GM12878 (cell line): ENCODE measurements at regions not wholly inside any gene's neighbourhood (a gene's known extent, or its start where the extent isn't known, plus 50 kb on each side); places are given as distances from the start of the nearest gene placed in this dataset.

Source experiments
- ATAC-seq: fragments of 200-7000 bp; cut with Tn5 transposase; 3 replicates; pipeline ENCODE4 v1.9.1; 2020; ENCODE audit warnings: mild to moderate bottlenecking, moderate library complexity
- BruUV-seq: library from RNA; stranded (reverse); fragments of 400-500 nt; replicated peaks from 2 replicates; lab custom pipeline; 2021; lab: Mats Ljungman, UMichigan
- CTCF ChIA-PET: fragments of 300-600 bp; sonication (Branson Sonifier 250); formaldehyde crosslinking; extraction: SDS; loops from one replicate; lab custom pipeline; 2021; ENCODE audit warnings: inconsistent platforms; lab: Yijun Ruan, JAX
- POLR2A ChIA-PET: fragments of 350-600 bp; formaldehyde crosslinking; extraction: SDS; loops from one replicate; lab custom pipeline; 2021; ENCODE audit warnings: inconsistent platforms; lab: Charles Lee
- RAD21 ChIA-PET: fragments of 300-600 bp; sonication (Branson Sonifier 250); formaldehyde crosslinking; loops from one replicate; lab custom pipeline; 2023; ENCODE audit warnings: antibody characterized with exemption; ENCODE audit not compliant: unreplicated experiment; lab: Charles Lee
- SMC1A ChIA-PET: fragments of 300-600 bp; sonication (Branson Sonifier 250); formaldehyde crosslinking; loops from one replicate; lab custom pipeline; 2023; ENCODE audit not compliant: unreplicated experiment, uncharacterized antibody; lab: Charles Lee
- DNase-seq: peaks from one replicate; pipeline ENCODE4 v3.0.0-alpha.2; 2011; ENCODE audit warnings: low read depth, low spot score
- FAIRE-seq: peaks from 3 replicates; lab custom pipeline; 2011; peaks lifted over from hg19 to GRCh38; lab: Jason Lieb, UNC
- H2AFZ ChIP-seq: 2 replicates; pipeline ENCODE4 v1.6.0; 2011; ENCODE audit warnings: low read depth, low read length, control low read depth; ENCODE audit not compliant: control insufficient read depth
- H3K27ac ChIP-seq: 2 replicates; pipeline ENCODE4 v1.5.1; 2011; ENCODE audit warnings: control low read depth; ENCODE audit not compliant: control insufficient read depth, insufficient read depth
- H3K27me3 ChIP-seq, 2 experiments: replicated peaks in 1 of 2; 2 replicates each; pipeline versions ENCODE4 v1.6.0 to v1.6.1; 2011; ENCODE audit warnings: low read length in 1 of 2; ENCODE audit not compliant: control insufficient read depth in 2 of 2, insufficient read depth in 2 of 2
- H3K36me3 ChIP-seq, 2 experiments: 2 replicates each; pipeline ENCODE4 v1.5.1; 2011; ENCODE audit warnings: low read length in 1 of 2; ENCODE audit not compliant: control insufficient read depth in 2 of 2, insufficient read depth in 2 of 2
- H3K4me1 ChIP-seq: 2 replicates; pipeline ENCODE4 v1.6.1; 2011; ENCODE audit warnings: mild to moderate bottlenecking, low read length, moderate library complexity, mixed read lengths; ENCODE audit not compliant: control insufficient read depth, insufficient read depth
- H3K4me2 ChIP-seq: 2 replicates; pipeline ENCODE4 v1.6.0; 2011; ENCODE audit warnings: control low read depth; ENCODE audit not compliant: control insufficient read depth, insufficient read depth
- H3K4me3 ChIP-seq: fragments of 200-600 bp; sonication (generic); 2 replicates; pipeline ENCODE4 v1.5.1; 2016
- H3K79me2 ChIP-seq: 2 replicates; pipeline ENCODE4 v1.6.0; 2011; ENCODE audit warnings: low read length; ENCODE audit not compliant: control insufficient read depth, insufficient read depth
- H3K9ac ChIP-seq: 2 replicates; pipeline ENCODE4 v1.8.0; 2011; ENCODE audit warnings: low read length, control low read depth, mixed read lengths; ENCODE audit not compliant: control insufficient read depth, insufficient read depth
- H3K9me3 ChIP-seq: replicated peaks from 3 replicates; pipeline ENCODE4 v1.5.1; 2011; ENCODE audit warnings: mild to moderate bottlenecking, low read length; ENCODE audit not compliant: control insufficient read depth, insufficient read depth
- H4K20me1 ChIP-seq: 2 replicates; pipeline ENCODE4 v1.6.0; 2011; ENCODE audit not compliant: control insufficient read depth, insufficient read depth
- BHLHE40 ChIP-seq, 2 experiments: fragments of 450-650 bp in 1 of 2; IDR thresholded peaks; 2 replicates each; pipeline ENCODE4 v1.6.1; 2011 to 2017; ENCODE audit warnings: low read depth in 2 of 2, borderline replicate concordance in 1 of 2, improper control_type of control experiment in 1 of 2, low read length in 1 of 2, mild to moderate bottlenecking in 1 of 2
- CREB1 ChIP-seq: IDR thresholded peaks from 2 replicates; pipeline ENCODE4 v1.6.1; 2012; ENCODE audit warnings: low read depth, mild to moderate bottlenecking, inconsistent platforms
- HCFC1 ChIP-seq: fragments of 150-350 bp; IDR thresholded peaks from 2 replicates; pipeline ENCODE4 v1.6.1; 2014; ENCODE audit warnings: low read length
- IRF4 ChIP-seq: IDR thresholded peaks from 2 replicates; pipeline ENCODE4 v1.6.1; 2011; ENCODE audit warnings: low read depth, low read length
- KDM1A ChIP-seq: fragments of 200-600 bp; sonication (generic); IDR thresholded peaks from 2 replicates; pipeline ENCODE4 v1.6.1; 2016; ENCODE audit warnings: borderline replicate concordance
- NBN ChIP-seq: fragments of 450-650 bp; IDR thresholded peaks from 2 replicates; pipeline ENCODE4 v1.6.1; 2016
- NFYB ChIP-seq: IDR thresholded peaks from 2 replicates; pipeline ENCODE4 v1.6.1; 2011; ENCODE audit warnings: low read depth, mild to moderate bottlenecking, low read length, improper control_type of control experiment, moderate library complexity; ENCODE audit not compliant: insufficient read depth
- NKRF ChIP-seq: fragments of 450-650 bp; conservative IDR thresholded peaks from 2 replicates; pipeline ENCODE4 v1.6.1; 2017; ENCODE audit warnings: mild to moderate bottlenecking, moderate library complexity
- POLR2A ChIP-seq: IDR thresholded peaks from 2 replicates; pipeline ENCODE4 v1.6.1; 2011; ENCODE audit warnings: low read depth, mild to moderate bottlenecking, low read length
- RUNX3 ChIP-seq: IDR thresholded peaks from 2 replicates; pipeline ENCODE4 v1.6.1; 2012; ENCODE audit warnings: low read length, inconsistent platforms
- SMAD5 ChIP-seq: IDR thresholded peaks from 2 replicates; pipeline ENCODE4 v1.6.1; 2016; ENCODE audit warnings: antibody characterized with exemption, low read depth
- SRF ChIP-seq, 2 experiments: IDR thresholded peaks; 2 replicates each; pipeline ENCODE4 v1.6.1; 2011; ENCODE audit warnings: low read depth in 2 of 2, low read length in 2 of 2, mild to moderate bottlenecking in 1 of 2, moderate library complexity in 1 of 2
- TARDBP ChIP-seq: IDR thresholded peaks from 2 replicates; pipeline ENCODE4 v1.6.1; 2016; ENCODE audit warnings: borderline replicate concordance
- TBL1XR1 ChIP-seq: IDR thresholded peaks from 2 replicates; pipeline ENCODE4 v1.6.1; 2012; ENCODE audit warnings: low read depth, low read length, improper control_type of control experiment
- TCF3 ChIP-seq: IDR thresholded peaks from 2 replicates; pipeline ENCODE4 v1.6.1; 2012; ENCODE audit warnings: low read depth, mild to moderate bottlenecking, low read length, borderline replicate concordance; ENCODE audit not compliant: insufficient read depth
- WGBS: methylation state at CpG from one replicate; pipeline ENCODE4 v1.1.6; 2016; ENCODE audit warnings: low lambda C conversion rate; ENCODE audit not compliant: insufficient replicate concordance, insufficient coverage; ENCODE audit errors: missing lambda C conversion rate; 5-methylcytosine and 5-hydroxymethylcytosine counted together
- in situ Hi-C: fragments of 300-500 bp; cut with MboI; formaldehyde crosslinking; loops from 9 replicates; pipeline ENCODE4 v1.14.3; 2018; ENCODE audit warnings: mixed read lengths
- intact Hi-C: fragments of 100-400 bp; cut with micrococcal nuclease; formaldehyde crosslinking; loops from one replicate; pipeline ENCODE4 v1.14.2; 2022; ENCODE audit not compliant: unreplicated experiment
- TF ChIP-seq, protein P1 (sequence below): fragments of 450-650 bp; IDR thresholded peaks from 2 replicates; pipeline ENCODE4 v1.6.1; 2017; ENCODE audit warnings: low read depth, mild to moderate bottlenecking, moderate library complexity
- TF ChIP-seq, protein P2 (sequence below): IDR thresholded peaks from 2 replicates; pipeline ENCODE4 v1.6.1; 2012; ENCODE audit warnings: low read depth, low read length, improper control_type of control experiment

- WGBS: 0% methylated on average over 2 of the region's 2 CpGs
- Histone ChIP-seq H4K20me1 (no peaks in the 10 kb centered on the region), H3K27ac (no peak overlapping the region), H3K4me1 (peaks cover 4% of the 10 kb centered on the region; the same call in 1 of the 2 replicates), H3K27me3 (no peaks in the 10 kb centered on the region), H3K9me3 (no peaks in the 10 kb centered on the region), H3K36me3 (no peaks in the 10 kb centered on the region), H3K79me2 (no peaks in the 10 kb centered on the region), H2AFZ (no peak overlapping the region), H3K4me2 (no peak overlapping the region), H3K9ac (no peak overlapping the region), H3K4me3 (no peak overlapping the region)
- BruUV-seq: no TSS peak
- ChIA-PET RAD21 (no interaction called here), CTCF (interaction anchor here (0.7 to 1.3 kb wide), 2 partner anchors 21 to 147 kb away, joined by 3 to 5 read pairs; no protein-coding TSS in a partner anchor), POLR2A (no interaction called here), SMC1A (no interaction called here)
- DNase-seq: no peak
- in situ Hi-C loops (no loop called here), intact Hi-C loops (no loop called here)
- FAIRE-seq: no peak
- no peak for ATAC-seq
- no peak for TF ChIP-seq NBN
- no peak for TF ChIP-seq BHLHE40 (IDR thresholded peaks at IDR 0.05; ENCODE audit: borderline replicate concordance in 1 of 2, low read depth in 2 of 2, low read length in 1 of 2)
- TF ChIP-seq, protein P1, sequence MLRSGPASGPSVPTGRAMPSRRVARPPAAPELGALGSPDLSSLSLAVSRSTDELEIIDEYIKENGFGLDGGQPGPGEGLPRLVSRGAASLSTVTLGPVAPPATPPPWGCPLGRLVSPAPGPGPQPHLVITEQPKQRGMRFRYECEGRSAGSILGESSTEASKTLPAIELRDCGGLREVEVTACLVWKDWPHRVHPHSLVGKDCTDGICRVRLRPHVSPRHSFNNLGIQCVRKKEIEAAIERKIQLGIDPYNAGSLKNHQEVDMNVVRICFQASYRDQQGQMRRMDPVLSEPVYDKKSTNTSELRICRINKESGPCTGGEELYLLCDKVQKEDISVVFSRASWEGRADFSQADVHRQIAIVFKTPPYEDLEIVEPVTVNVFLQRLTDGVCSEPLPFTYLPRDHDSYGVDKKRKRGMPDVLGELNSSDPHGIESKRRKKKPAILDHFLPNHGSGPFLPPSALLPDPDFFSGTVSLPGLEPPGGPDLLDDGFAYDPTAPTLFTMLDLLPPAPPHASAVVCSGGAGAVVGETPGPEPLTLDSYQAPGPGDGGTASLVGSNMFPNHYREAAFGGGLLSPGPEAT: no peak
- TF ChIP-seq TCF3: no peak
- TF ChIP-seq POLR2A: no peak
- TF ChIP-seq, protein P2, sequence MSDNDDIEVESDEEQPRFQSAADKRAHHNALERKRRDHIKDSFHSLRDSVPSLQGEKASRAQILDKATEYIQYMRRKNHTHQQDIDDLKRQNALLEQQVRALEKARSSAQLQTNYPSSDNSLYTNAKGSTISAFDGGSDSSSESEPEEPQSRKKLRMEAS: no peak
- TF ChIP-seq HCFC1: no peak
- TF ChIP-seq IRF4: no peak
- no peak for TF ChIP-seq NKRF
- no peak for TF ChIP-seq TARDBP
- no peak for TF ChIP-seq CREB1
- no peak for TF ChIP-seq RUNX3
- TF ChIP-seq NFYB: no peak
- TF ChIP-seq SMAD5: no peak
- TF ChIP-seq KDM1A: no peak
- no peak for TF ChIP-seq TBL1XR1
- TF ChIP-seq SRF (IDR thresholded peaks at IDR 0.05; ENCODE audit: low read depth in 2 of 2, low read length in 2 of 2): no peak
These were observed 343.8 kb upstream of the ANO3 start for GRCh38 chr11:25988178-25988577.
